ENCODE measurements at regions not wholly inside any gene's neighbourhood (a gene's known extent, or its start where the extent isn't known, plus 50 kb on each side); places are given as distances from the start of the nearest gene placed in this dataset.
"Not testable (repeated sequence)": the region's sequence is repeated elsewhere in the genome, so short reads cannot be mapped to it uniquely, and the experiment has no call there.

DNA sequence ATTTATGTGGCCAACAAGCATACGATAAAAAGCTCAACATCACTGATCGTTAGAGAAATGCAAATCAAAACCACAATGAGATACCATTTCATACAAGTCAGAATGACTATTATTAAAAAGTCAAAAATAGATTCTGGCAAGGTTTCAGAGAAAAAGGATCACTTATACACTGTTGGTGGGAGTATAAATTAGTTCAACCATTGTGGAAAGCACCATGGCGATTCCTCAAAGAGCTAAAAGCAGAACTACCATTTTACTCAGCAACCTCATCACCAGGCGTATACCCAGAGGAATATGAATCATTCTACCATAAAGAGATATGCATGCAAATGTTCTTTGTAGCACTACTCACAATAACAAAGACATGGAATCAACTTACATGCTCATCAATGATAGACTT lies 478.7 kb upstream of the GALNTL6 start:
- DNase-seq: no peak

DNA sequence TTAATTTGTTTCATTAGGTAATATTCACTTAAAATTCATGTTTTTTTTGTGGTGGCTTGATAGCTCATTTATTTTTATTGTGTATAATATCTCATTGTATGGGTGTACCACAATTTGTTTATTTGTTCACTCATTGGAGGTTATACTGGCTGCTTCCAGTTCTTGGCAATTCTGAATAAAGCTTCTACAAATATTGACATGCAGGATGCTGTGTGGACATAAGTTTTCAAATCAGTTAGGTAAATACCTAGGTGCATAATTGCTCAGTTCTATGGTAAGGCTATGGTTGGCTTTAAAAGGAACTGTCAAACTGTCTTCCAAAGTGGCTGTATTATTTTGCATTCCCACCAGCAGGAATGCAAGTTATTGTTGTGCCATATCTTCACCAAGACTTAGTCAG lies 504.5 kb upstream of the GALNTL6 start:
- no peak for DNase-seq

DNA sequence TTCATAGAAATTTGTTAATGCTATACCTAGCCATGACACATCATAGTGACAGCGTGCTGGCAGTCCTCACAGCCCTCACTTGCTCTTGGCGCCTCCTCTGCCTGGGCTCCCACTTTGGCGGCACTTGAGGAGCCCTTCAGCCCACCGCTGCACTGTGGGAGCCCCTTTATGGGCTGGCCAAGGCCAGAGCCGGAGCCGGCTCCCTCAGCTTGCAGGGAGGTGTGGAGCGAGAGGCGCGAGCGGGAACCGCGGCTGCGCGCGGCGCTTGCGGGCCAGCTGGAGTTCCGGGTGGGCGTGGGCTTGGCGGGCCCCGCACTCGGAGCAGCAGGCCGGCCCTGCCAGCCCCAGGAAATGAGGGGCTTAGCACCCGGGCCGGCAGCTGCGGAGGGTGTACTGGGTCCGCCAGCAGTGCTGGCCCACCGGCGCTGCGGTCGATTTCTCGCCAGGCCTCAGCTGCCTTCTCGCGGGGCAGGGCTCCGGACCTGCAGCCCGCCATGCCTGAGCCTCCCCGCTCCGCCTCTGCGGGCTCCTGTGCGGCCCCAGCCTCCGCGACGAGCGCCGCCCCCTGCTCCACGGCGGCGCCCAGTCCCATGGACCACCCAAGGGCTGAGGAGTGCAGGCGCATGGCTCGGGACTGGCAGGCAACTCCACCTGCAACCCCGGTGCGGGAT lies 515.0 kb upstream of the GALNTL6 start:
- DNase-seq: not testable (repeated sequence)

DNA sequence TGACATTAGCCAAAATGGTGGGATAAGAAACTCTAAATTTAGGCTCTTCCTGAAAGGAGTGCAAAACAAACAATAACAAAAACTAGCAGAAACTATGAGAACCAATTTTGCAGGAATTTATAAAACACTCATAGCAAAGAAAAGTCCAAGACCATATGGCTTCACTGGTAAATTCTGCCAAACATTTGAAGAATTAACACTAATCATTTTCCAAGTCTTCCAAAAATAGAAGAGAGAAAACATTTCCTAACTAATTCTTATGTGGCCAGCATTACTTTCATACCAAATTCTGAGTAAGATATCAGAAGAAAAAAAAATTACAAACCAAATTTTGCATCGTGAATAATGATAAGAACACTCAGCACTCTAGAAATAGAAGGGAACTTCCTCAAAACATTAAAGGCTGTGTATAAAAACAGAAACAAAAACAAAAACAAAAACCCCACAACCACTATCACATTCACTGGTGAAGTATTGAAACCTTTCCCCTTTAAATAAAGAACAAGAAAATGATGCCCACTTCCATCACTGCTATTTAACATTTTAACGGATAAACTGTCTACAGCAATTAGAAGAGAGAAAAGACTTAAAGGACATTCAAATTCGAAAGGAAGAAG lies 524.3 kb upstream of the GALNTL6 start:
- DNase-seq: no peak

DNA sequence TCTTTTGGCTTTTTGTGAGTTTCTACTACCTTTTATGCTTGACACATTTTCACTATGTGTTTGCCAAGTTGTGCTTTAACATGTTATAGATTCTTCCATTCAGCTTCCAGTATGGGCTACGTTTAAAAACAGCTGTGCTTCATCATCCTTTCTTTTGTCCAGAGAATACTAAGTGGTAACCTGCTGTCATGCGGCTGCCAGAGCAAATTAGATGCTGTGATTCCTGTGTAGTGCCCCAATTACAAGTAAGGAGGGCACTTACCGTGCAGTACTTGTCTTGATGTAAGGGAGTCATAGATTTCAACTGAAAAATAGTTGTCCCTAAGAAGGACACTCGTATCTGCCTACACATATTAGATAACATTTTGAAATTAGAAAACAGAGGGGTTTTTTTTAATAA lies 531.8 kb upstream of the GALNTL6 start:
- no peak for DNase-seq

DNA sequence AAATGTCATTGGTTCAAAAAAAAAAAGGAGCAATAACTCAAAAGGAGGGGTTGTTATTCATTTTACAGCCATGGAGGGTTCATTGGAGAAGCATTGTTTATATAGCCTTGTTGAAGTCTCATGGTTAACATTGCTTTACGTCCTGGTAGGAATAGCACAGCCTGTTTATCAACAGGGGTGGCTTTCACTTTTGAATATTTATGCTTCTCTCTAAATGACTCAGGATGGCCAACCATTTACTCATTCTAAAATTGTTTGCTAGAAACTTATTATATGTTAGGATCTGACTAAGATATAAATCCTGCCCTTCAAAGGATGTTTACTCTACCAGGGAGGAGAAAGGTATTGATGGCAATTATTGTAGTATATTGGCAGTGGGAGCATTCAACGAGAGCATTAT lies 534.1 kb upstream of the GALNTL6 start:
- DNase-seq: no peak

DNA sequence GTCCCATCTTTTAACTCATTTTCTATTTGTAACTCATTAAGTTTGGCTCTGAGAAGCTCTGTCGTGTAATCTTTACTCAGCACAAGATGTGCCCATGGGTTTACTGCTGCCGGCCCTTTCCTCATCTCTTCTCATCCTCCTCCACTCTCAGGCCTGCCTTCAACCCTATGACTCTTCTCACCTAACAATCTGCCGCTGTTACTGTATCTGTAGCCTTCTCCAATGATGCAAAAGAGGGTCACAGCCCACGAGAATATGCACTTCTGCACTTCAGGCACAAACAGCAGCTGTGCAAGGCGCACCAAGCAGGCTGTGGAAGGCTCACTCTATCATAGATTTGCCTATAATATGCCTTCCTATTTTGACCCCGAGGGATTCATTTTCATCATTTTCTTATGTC lies 546.5 kb upstream of the GALNTL6 start:
- DNase-seq: no peak

DNA sequence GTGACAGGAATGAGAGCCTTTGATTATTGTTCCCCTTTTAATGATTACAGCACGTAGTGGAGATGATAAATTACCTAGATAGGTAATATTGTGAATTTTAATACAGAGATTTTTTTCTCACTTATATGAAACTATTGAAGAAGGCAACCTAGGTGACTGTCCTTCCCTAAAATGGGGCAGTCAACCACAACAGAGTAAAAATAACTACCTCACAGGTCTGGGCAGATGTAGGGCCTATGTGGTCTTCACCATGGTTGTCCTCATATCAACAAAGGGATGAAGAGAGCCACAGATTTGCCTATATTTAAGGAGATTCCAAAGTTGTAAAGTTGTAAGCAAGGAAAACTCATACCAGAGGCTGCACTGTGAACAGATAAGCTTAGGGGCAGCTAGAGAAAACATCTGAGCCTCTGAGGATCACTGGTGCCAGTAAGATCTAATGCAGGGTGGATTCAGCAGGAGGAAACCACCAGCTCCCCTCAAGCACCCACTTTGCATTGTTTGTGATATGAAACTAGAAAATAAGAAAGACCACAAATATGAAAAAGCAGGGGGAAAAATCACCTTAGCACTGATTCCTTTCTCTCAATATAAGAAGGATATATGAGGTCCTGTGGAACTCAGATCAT lies 547.9 kb upstream of the GALNTL6 start:
- no peak for DNase-seq

DNA sequence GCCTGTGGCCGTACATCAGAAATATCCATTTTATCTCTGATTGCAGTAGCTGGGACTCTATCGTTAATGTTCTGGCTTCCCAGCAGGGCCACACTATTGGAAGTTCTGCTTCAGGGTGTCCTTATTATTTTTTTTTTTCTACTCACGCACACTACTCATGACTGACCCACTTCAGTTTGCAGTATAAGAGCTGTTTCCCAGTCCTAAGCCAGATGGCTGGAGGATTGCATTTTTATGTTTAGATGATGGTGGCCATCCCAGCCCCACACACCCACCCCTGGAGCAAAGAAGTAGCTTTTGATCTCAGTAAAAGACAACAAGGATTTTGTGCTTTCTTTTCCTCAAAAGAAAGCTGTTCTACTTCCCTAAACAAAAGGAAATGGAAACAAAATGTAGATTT lies 557.0 kb upstream of the GALNTL6 start:
- DNase-seq: no peak

DNA sequence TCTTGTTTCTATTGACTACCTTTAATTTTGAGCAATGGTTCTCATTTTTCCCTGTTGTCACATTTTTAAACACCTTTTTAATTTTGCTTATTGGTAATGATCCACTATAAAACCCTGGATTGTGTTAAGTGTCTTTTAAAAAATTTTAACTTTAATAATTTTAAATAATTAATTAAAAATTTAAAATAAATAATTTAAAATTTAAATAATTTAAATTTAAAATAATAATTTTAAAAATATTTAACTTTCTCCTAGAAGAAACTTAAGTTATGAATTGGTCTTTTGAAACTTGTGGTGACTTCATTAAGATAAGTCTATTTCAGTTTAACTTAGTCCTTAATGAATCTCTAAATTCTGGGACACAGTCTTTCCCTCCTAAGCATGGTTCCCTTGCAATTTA lies 566.3 kb upstream of the GALNTL6 start:
- DNase-seq: no peak

DNA sequence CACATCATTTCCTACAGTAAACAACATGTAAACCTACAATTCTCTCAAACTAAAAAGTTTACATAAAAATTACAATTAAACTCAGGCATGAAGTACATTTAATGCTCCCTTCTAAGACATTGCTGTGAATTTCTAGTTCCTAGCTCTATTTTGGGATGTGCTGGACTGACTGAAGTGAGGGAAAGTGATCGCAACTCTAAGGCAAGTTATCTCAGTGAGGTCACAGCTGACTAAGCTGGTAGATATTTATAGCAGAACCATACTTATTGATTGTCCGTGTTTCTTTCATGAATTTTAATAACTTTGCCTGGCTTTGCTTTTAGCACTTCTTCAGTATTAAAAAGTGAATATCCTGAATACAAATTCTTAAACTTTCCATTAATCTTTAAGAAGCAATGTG lies 570.4 kb upstream of the GALNTL6 start:
- DNase-seq: no peak

DNA sequence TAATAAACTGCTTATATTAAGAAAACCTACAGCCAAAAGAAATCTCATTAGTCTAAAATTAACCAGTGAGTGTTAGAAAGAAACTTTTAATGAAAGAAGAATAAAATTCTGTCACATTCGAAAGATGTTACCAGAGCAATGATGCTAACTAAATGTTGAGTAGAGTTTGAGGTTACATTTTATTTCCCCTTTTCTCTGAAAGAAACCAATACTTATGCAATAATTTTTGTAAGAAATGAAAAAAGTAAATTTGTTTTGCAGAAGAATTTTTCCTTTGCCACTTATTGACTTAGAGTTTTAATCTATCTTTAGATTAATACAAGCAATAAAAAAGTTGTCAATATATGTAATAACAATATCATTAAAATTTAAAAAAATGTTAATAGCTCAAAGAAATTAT lies 574.0 kb upstream of the GALNTL6 start:
- DNase-seq: no peak

DNA sequence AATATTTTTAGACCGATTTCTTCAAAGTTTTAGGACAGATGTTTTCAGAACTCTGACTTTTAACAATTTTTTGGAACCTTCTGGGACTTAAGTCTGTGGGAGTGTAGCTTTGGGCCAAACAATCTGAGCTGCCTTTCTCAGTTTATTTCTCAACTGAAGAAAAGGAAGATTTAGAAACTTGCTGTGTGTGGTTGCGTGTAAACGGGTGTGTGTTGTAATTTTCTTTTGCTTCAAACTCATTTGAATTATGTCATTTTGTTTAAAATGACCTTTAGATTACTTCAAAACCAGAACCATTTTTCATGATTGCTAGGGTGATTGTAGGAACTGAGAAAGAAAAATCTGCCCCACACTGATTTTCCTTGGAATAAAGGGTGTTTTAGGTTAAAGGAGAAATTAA lies 577.7 kb upstream of the GALNTL6 start:
- no peak for DNase-seq

DNA sequence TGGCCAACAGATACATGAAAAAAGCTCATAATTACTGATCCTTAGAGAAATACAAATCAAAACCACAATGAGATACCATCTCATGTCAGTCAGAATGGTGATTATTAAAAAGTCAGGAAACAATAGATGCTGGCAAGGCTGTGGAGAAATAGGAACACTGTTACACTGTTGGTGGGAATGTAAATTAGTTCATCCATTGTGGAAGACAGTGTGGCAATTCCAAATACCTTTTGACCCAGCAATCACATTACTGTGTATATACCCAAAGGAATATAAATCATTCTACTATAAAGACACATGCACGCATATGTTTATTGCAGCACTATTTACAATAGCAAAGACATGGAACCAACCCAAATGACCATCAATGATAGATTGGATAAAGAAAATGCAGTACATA lies 583.9 kb upstream of the GALNTL6 start:
- not testable (repeated sequence) for DNase-seq

DNA sequence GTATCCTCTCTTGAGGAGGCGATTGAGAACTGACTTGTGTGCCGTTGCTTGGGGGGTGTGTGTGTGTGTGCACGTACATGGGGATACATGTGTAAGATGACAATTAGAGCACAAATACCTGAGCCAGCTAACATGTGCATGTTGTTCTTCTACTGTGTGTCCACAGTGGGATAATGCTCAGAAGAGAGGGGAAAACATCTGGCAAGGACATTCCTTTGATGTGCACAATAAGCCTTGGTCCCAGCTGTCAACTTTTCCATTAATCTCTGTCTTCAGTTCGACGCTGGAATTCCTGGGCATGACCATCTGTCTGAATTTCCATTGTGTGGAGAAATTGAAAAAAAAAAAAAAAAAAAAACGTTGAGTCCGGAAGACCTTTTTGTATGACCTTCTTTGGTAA lies 592.0 kb upstream of the GALNTL6 start:
- no peak for DNase-seq

DNA sequence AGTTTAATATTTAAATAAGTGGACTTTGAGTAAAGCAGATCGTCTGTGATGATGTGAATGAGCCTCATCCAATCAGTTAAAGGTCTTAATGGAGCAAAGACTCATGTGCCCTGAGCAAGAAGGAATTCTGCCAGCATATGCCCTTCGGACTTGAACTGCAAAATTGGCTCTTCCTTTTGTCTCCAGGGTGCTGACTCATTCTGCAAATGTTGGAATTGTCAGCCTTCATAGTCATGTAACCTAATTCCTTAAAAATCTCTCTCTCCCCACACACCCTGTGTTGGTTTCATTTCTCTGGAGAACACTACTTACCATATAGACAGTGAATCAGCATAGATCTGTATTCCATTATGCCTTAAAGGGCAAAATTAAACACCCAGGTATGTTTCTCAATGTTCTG lies 609.8 kb upstream of the GALNTL6 start:
- DNase-seq: no peak

DNA sequence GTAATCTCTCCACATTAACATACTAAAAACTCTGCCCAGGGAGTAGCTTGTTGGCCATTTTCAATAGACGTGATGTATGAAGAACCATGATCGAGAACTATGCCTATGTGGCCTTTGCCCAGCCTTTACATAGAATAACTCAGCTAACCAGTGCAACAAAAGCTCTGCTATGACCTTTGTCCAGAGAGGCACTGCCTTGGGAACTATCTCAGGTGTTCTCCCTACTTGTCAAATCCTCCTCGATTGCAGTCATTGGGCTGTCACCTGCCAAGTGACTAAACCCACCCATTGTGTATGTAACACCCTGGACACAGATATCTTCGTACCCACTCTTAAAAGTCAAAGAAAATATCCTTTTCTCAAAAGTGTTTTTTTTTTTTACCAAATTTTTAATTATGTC lies 610.3 kb upstream of the GALNTL6 start:
- DNase-seq: no peak

DNA sequence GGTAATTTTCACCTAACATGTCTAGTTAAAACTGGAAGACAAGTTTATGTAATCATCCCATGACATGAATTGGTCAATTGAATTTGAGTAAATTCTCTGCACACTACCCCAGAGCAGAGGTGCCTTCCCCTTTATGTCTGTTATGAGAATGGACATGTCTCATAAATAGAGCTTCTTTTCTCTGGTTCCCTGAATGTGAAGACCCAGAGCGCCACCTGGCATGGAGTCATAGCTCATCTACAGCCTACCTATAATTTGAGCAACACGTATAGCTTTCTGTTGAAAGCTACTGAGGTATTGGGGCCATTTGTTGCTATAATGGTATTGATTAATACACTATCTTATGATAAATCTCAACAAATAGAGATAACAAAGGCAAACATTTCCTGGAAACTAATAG lies 626.5 kb upstream of the GALNTL6 start:
- no peak for DNase-seq

DNA sequence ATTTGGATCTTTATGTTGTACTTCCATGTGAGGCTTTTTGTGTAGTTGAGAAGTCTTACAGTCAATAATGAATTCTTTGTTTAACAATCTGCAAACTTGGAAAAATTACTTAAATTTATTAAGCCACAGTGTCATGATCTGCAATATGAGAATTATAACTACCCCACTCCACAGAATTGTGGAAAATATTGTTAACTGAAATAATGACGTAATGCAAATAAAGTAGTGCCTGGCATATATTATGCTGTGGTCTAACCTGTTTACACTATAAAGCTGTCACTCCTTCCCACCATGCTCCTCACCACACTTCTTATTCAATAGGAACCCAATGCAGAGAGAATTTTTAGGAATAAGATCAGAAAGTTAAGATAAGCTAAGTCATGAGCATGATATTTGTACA lies 632.1 kb upstream of the GALNTL6 start:
- no peak for DNase-seq

DNA sequence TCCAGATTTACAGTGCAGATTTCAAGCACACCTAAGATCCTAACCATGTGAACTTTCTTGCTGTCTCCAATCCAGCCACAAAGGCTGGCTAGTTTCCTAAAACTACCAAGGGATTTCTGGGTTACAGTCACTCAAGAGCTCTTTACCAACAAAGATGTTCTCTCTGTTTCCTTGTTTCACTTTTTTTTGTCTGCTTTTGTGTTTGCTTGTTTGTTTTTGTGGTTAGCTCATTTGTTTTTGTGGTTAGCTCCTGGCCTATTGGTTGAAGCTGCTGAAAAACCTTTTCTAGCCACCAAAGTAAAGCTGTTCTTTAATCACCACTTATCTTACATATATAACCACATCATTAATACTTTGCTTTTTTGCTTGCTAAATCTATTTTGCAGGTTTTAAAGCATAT lies 642.5 kb upstream of the GALNTL6 start:
- no peak for DNase-seq

DNA sequence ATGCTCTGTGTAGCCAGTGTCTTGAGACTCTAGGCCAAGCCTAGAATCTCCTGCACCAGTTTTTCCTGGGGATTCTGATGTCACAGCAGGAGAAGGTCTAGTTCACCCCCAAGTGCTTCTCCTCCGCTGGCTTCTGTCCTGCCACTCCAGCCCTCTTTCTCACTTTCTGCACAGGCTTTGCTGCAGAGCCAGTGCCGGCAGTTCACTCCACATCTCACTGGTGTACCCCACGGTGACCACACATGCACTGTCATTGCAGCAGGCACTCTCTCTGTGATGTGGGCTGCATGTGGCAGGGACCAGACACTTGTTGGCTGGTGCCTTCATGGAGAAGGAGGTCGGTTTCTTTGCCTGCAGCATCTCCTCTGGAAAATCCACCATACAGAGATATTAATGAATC lies 643.8 kb upstream of the GALNTL6 start:
- DNase-seq: no peak

DNA sequence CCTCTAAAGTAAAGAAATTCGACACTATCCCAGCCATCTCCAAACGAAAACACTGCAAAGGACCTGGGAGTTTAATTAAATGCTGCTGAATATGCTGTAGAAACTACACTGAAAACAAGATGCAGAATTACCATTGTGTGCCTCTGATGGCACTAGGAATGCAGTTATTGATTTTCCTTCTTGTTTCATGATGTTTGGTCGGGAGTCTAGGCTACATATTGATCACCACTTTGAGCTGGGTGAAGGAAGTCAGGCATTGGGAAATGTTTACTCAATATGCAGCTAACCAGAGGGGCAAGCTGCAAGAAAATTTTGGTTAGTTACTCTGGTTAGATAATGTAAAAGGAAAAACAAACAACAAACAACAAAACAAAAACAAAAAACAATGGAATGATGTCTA lies 650.7 kb upstream of the GALNTL6 start:
- no peak for DNase-seq

DNA sequence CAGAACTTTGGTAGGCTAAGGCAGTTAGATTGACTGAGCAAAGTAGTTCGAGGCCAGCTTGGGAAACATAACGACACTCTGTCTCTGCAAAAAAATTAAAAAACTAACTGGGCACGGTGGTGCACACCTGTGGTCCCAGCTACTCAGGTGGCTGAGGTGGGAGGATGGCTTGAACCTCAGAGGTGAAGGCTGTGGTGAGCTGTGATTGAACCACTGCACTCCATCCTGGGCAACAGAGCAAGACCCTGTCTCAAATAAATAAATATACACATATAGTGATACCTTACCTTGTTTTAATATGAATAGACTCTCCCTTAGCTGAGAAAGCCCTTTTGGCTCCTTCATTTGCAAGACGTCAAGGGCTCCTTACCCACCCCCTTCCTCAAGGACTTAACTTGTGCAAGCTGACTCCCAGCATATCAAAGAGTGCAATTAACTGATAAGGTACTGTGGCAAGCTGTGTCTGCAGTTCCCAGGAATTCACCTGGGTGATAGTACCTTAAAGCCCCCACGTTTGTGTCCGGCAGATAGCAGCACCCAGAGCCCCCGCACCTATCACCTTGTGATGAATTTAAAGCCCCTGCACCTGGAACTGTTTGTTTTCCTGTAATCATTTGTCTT lies 655.6 kb upstream of the GALNTL6 start:
- DNase-seq: no peak

DNA sequence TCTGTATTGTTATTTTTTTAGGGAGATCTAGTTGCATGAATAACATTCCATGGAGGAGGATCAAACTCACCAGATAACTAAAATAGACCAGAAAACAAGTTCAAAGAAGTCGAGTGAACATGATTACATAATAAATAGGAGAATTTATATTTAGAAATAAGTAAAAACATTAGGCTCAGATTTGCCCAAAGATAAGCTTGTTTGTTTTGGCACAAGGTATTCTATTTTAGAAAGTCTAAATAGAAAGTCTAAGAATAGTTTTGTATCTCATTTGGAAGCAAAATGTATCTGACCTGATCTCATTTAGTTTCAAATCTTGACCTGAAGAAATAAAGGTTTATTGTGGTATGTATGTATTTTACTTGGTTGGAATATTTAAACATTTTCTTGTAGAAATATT lies 670.6 kb upstream of the GALNTL6 start:
- DNase-seq: no peak
